ENCODE measurements at regions not wholly inside any gene's neighbourhood (a gene's known extent, or its start where the extent isn't known, plus 50 kb on each side); places are given as distances from the start of the nearest gene placed in this dataset.

DNA sequence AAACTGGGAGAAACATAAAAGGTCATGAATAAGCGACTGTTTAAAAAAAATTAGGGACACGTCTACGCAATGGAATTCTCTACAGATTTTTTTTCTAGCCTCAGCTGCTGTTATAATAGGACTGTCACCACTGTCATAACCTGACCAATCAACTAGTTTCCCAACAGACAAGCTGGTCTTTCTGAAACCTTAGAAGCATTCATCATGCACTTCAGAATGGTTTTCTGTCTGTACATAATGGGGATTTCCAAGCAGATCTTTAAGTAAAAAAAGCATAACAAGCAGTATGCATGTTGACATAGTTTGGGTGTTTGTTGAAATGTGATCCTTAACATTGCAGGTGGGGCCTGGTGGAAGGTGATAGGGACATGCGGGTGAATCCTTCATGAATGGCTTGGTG, 58.3 kb upstream of the SEMA6A start:
- DNase-seq (ENCODE audit: low read depth), result no peak
- in situ Hi-C loops (cut with HindIII; ENCODE audit: low pct_unique_long_range_greater_than_20kb, low sequenced_read_pairs), result no loop called here

GRCh38 chr5:116631147-116631546, 56.5 kb upstream of the SEMA6A start:
- no peak for DNase-seq (ENCODE audit: low read depth)
- in situ Hi-C loops (cut with HindIII; ENCODE audit: low pct_unique_long_range_greater_than_20kb, low sequenced_read_pairs), result no loop called here

DNA sequence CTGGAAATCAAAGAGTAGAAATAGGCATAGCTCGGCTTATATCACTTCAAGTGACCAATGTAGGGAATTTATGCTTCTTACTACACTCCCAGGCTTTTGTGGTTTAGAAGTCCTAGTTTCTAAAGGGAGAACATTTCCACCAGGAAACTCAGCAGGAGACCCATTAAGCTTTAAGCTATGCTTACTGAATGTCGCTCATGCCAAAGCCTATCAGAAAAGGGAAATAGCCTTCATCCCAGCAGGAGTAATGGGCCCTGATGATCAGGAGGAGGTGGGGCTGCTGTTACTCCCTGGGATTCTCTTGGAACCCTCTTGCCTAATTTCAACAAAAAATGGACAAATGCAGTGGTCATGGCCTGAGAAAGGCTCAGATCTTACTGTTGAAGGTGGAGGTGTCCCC, 54.5 kb upstream of the SEMA6A start:
- DNase-seq (ENCODE audit: low read depth), result no peak
- in situ Hi-C loops (cut with HindIII; ENCODE audit: low pct_unique_long_range_greater_than_20kb, low sequenced_read_pairs), result no loop called here

GRCh38 chr5:116626945-116627679, 52.5 kb upstream of the SEMA6A start:
- no peak for DNase-seq (ENCODE audit: low read depth)
- in situ Hi-C loops (cut with HindIII; ENCODE audit: low pct_unique_long_range_greater_than_20kb, low sequenced_read_pairs), result no loop called here

- DNase-seq (ENCODE audit: low read depth), result no peak
- in situ Hi-C loops (cut with HindIII; ENCODE audit: low pct_unique_long_range_greater_than_20kb, low sequenced_read_pairs), result no loop called here
Observed at GRCh38 chr5:116626272-116626723, 51.7 kb upstream of the SEMA6A start.

Measured in Caki2 (cell line).